ENCODE measurements at regions not wholly inside any gene's neighbourhood (a gene's known extent, or its start where the extent isn't known, plus 50 kb on each side); places are given as distances from the start of the nearest gene placed in this dataset.
"Not testable (repeated sequence)": the region's sequence is repeated elsewhere in the genome, so short reads cannot be mapped to it uniquely, and the experiment has no call there.

DNA sequence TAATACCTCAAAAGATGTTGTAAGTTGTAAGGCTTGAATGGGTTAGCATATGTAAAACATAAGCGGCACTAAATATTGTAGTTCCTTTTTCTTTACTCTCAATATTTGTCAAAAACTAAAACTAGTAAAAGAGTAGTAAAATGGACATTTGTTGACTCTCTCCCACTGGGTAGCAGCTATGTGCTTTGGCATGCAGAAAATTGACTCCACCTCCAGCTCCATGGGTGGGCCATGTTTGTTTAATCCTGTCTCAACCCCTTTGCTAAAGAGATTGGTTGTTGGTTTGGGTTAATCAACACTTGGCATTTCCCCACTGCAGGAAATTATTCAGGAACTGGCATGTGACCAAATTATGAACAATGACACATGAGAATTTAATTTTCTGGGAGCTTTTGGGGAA, 114.8 kb downstream of the EOMES start (continued):
- no peak for TF ChIP-seq ZNF114 (CRISPR knock-in tag; IDR thresholded peaks at IDR 0.05)
- no peak for TF ChIP-seq NANOG (IDR thresholded peaks at IDR 0.05; ENCODE audit: borderline replicate concordance)
- TF ChIP-seq, protein P1, sequence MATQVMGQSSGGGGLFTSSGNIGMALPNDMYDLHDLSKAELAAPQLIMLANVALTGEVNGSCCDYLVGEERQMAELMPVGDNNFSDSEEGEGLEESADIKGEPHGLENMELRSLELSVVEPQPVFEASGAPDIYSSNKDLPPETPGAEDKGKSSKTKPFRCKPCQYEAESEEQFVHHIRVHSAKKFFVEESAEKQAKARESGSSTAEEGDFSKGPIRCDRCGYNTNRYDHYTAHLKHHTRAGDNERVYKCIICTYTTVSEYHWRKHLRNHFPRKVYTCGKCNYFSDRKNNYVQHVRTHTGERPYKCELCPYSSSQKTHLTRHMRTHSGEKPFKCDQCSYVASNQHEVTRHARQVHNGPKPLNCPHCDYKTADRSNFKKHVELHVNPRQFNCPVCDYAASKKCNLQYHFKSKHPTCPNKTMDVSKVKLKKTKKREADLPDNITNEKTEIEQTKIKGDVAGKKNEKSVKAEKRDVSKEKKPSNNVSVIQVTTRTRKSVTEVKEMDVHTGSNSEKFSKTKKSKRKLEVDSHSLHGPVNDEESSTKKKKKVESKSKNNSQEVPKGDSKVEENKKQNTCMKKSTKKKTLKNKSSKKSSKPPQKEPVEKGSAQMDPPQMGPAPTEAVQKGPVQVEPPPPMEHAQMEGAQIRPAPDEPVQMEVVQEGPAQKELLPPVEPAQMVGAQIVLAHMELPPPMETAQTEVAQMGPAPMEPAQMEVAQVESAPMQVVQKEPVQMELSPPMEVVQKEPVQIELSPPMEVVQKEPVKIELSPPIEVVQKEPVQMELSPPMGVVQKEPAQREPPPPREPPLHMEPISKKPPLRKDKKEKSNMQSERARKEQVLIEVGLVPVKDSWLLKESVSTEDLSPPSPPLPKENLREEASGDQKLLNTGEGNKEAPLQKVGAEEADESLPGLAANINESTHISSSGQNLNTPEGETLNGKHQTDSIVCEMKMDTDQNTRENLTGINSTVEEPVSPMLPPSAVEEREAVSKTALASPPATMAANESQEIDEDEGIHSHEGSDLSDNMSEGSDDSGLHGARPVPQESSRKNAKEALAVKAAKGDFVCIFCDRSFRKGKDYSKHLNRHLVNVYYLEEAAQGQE (IDR thresholded peaks at IDR 0.05; ENCODE audit: unreplicated experiment) = no peak
- no peak for TF ChIP-seq ZNF331 (CRISPR knock-in tag; IDR thresholded peaks at IDR 0.05; ENCODE audit: low read depth)
- TF ChIP-seq, protein P2, sequence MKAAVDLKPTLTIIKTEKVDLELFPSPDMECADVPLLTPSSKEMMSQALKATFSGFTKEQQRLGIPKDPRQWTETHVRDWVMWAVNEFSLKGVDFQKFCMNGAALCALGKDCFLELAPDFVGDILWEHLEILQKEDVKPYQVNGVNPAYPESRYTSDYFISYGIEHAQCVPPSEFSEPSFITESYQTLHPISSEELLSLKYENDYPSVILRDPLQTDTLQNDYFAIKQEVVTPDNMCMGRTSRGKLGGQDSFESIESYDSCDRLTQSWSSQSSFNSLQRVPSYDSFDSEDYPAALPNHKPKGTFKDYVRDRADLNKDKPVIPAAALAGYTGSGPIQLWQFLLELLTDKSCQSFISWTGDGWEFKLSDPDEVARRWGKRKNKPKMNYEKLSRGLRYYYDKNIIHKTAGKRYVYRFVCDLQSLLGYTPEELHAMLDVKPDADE (IDR thresholded peaks at IDR 0.05) = no peak
- no peak for TF ChIP-seq CREB1 (CRISPR knock-in tag; IDR thresholded peaks at IDR 0.05; ENCODE audit: low read depth)
- no peak for TF ChIP-seq EZH2phosphoT487 (IDR thresholded peaks at IDR 0.05; ENCODE audit: unreplicated experiment)

DNA sequence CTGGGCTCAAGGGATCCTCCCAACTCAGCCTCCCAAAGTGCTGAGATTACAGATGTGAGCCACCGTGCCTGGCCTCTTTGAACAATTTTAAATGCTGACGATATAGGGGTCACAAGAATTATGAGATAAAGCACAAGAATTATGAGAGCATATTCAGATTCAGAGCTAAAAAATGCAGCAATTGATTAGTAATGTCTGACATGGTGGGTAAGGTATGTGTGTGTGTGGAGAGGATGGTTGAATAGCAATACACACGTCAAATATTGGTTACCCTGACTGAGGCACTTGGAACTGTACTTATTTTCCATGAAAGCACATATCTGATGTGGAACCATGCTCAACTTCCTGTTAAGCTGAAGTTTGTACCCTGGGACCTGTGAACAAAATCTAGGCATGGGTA, 115.6 kb downstream of the EOMES start:
- H3K27ac ChIP-seq (ENCODE audit: low read depth) = no peak overlapping the region
- Mint-ChIP-seq H3K27ac (no peak overlapping the region), H3K4me3 (no peak overlapping the region), H3K36me3 (ENCODE audit: low read depth) (peaks cover 3% of the 10 kb centered on the region; the same call in 2 of the 3 replicates), H3K27me3 (ENCODE audit: insufficient read depth, low read depth, poor library complexity) (peaks cover 1% of the 10 kb centered on the region), H3K4me1 (peaks cover 6% of the 10 kb centered on the region; the same call in 1 of the 3 replicates), H3K9me3 (peaks cover 15% of the 10 kb centered on the region)
- H3K79me2 ChIP-seq (replicated peaks; ENCODE audit: insufficient read depth) = no peaks in the 10 kb centered on the region
- TF ChIP-seq NANOG (IDR thresholded peaks at IDR 0.05; ENCODE audit: borderline replicate concordance) (no peak), EZH2phosphoT487 (IDR thresholded peaks at IDR 0.05; ENCODE audit: unreplicated experiment) (no peak), JUNB (IDR thresholded peaks at IDR 0.05; ENCODE audit: unreplicated experiment) (no peak), ZNF331 (CRISPR knock-in tag; IDR thresholded peaks at IDR 0.05; ENCODE audit: low read depth) (no peak)
- TF ChIP-seq, protein P2 (IDR thresholded peaks at IDR 0.05) = no peak
- TF ChIP-seq, protein P3, sequence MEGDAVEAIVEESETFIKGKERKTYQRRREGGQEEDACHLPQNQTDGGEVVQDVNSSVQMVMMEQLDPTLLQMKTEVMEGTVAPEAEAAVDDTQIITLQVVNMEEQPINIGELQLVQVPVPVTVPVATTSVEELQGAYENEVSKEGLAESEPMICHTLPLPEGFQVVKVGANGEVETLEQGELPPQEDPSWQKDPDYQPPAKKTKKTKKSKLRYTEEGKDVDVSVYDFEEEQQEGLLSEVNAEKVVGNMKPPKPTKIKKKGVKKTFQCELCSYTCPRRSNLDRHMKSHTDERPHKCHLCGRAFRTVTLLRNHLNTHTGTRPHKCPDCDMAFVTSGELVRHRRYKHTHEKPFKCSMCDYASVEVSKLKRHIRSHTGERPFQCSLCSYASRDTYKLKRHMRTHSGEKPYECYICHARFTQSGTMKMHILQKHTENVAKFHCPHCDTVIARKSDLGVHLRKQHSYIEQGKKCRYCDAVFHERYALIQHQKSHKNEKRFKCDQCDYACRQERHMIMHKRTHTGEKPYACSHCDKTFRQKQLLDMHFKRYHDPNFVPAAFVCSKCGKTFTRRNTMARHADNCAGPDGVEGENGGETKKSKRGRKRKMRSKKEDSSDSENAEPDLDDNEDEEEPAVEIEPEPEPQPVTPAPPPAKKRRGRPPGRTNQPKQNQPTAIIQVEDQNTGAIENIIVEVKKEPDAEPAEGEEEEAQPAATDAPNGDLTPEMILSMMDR (conservative IDR thresholded peaks at IDR 0.05; ENCODE audit: low read depth in 2 of 2) = no peak
- TF ChIP-seq, protein P1 (IDR thresholded peaks at IDR 0.05; ENCODE audit: unreplicated experiment) = no peak
- no peaks in the 10 kb centered on the region for H3K36me3 ChIP-seq (ENCODE audit: insufficient read depth)
- H3F3A ChIP-seq (replicated peaks; ENCODE audit: low read depth) = no peaks in the 10 kb centered on the region
- no peak overlapping the region for H3K4me3 ChIP-seq
- H3K27me3 ChIP-seq (ENCODE audit: insufficient read depth) = no peaks in the 10 kb centered on the region
- no peak for ATAC-seq
- H3K4me2 ChIP-seq = no peak overlapping the region
- H3K4me1 ChIP-seq (ENCODE audit: insufficient read depth) = no peaks in the 10 kb centered on the region
- no peaks in the 10 kb centered on the region for H4K20me1 ChIP-seq (replicated peaks; ENCODE audit: insufficient read depth)
- no peak for DNase-seq (ENCODE audit: low spot score)
- H2AFZ ChIP-seq = 0 out of 2 replicates have a peak overlapping the region, but pooled peaks have one; percentile 10
- H3K9me2 ChIP-seq (ENCODE audit: insufficient read depth) = peaks cover 8% of the 10 kb centered on the region; the same call in 1 of the 2 replicates

DNA sequence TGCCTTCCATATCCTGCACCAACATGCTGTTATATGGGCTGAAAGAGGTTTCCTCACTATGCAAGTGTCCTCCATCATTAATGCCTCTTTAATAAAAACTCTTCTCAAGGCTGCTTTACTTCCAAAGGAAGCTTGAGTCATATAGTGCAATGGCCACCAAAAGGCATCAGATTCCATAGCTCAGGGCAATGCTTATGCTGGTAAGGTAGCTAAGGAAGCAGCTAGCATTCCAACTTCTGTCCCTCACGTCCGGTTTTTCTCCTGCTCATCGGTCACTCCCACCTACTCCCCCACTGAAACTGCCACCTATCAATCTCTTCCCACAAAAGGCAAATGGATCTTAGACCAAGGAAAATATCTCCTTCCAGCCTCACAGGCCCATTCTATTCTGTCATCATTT, 117.1 kb upstream of the SLC4A7 start:
- not testable (repeated sequence) for H3K27ac Mint-ChIP-seq; H3F3A ChIP-seq (replicated peaks; ENCODE audit: low read depth); H3K27me3 Mint-ChIP-seq (ENCODE audit: insufficient read depth, low read depth, poor library complexity); H3K4me3 ChIP-seq; H3K4me3 Mint-ChIP-seq; H3K4me1 Mint-ChIP-seq; H4K20me1 ChIP-seq (replicated peaks; ENCODE audit: insufficient read depth); H3K79me2 ChIP-seq (replicated peaks; ENCODE audit: insufficient read depth); H3K36me3 Mint-ChIP-seq (ENCODE audit: low read depth); H3K36me3 ChIP-seq (ENCODE audit: insufficient read depth); ATAC-seq; H3K4me2 ChIP-seq; H3K4me1 ChIP-seq (ENCODE audit: insufficient read depth); H3K27ac ChIP-seq (ENCODE audit: low read depth); DNase-seq (ENCODE audit: low spot score); H3K9me2 ChIP-seq (ENCODE audit: insufficient read depth); H2AFZ ChIP-seq; H3K27me3 ChIP-seq (ENCODE audit: insufficient read depth)
- H3K9me3 Mint-ChIP-seq = peaks cover 15% of the 10 kb centered on the region

Measured in GM23338 (cell line).